SW480 (cell line): ENCODE measurements at regions not wholly inside any gene's neighbourhood (a gene's known extent, or its start where the extent isn't known, plus 50 kb on each side); places are given as distances from the start of the nearest gene placed in this dataset.
A peak's percentile ranks its signal among the peaks of the same experiment; 100 is the strongest.
"Not testable (repeated sequence)": the region's sequence is repeated elsewhere in the genome, so short reads cannot be mapped to it uniquely, and the experiment has no call there.

Experiments used
- DNase-seq: peaks from one replicate; pipeline ENCODE4 v3.0.0-alpha.2; 2016; ENCODE audit warnings: low spot score

GRCh38 chr12:89059721-89060541 lies 292.4 kb downstream of the DUSP6 start:
- DNase-seq, result peak; percentile 28

GRCh38 chr12:89059056-89059455 lies 293.2 kb downstream of the DUSP6 start:
- no peak for DNase-seq

GRCh38 chr12:89058402-89058801 lies 293.9 kb downstream of the DUSP6 start:
- DNase-seq, result no peak

- not testable (repeated sequence) for DNase-seq
Observed at GRCh38 chr12:89053817-89054216, 298.5 kb downstream of the DUSP6 start.

GRCh38 chr12:89051065-89051677 lies 301.1 kb downstream of the DUSP6 start:
- peak; percentile 59 for DNase-seq

GRCh38 chr12:89047856-89048418 lies 304.4 kb downstream of the DUSP6 start:
- DNase-seq, result no peak

DNA sequence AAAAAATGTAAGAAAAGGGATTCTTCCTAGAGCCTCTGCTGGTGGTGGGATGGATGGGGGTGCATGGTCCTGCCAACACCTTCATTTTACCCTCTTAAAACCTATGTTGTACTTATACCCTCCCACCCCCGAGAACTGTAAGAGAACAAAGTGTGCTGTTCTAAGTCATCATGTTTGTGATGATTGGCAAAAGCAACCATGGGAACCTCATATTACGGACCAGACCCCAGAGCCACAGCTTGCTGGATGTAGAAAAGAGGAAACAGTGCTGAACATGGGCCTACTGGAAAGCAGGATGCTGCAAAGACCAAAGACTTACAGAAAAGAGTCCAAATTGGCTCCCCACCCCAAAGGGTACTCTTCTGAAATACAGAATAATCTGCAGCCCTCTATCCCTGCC lies 311.2 kb downstream of the DUSP6 start:
- DNase-seq, result no peak

- DNase-seq, result no peak
Observed at GRCh38 chr12:89040146-89040964, 311.9 kb downstream of the DUSP6 start.

- no peak for DNase-seq
Observed at GRCh38 chr12:89038831-89039512, 313.3 kb downstream of the DUSP6 start.

DNA sequence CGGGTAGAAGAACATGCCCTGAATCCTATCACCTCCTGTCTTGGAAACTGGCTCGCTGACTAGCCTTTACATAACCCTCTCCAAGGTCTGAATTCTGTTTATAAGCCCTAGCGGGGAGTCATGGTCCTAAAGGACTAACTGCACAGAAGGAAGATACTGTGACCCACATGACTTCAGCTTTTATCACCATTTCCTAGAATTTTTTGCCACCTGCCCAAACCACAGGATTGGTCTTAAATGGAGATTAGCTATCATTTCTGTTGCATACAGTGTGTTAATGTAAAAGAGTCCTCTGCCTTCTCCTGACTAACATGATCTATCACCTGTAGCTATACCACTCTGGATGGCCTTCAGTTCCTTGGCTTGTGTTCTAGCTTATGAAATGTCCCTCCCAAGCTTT lies 319.2 kb downstream of the DUSP6 start:
- DNase-seq, result no peak

DNA sequence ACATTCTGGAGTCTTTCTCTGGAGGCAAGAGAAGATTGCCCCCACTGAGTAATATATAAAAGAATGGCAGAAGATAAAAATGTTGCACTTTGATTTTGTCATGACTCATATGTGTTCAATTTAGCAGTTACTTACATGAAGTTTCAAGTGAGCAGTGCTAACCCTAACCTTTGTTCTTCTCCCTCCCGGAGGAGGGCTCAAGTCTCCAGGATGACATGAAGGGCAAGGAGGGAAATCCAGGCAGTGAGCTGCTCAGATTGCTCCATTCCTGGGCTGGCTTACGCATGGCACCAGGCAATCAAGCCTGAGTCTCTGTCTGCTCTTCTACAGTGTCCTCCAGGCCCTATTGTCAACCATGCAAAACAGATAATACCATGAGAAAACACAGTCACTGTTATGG lies 322.3 kb downstream of the DUSP6 start:
- no peak for DNase-seq

- no peak for DNase-seq
Observed at GRCh38 chr12:89024580-89024979, 327.7 kb downstream of the DUSP6 start.

- no peak for DNase-seq
Observed at GRCh38 chr12:89023936-89024335, 328.4 kb downstream of the DUSP6 start.

- no peak for DNase-seq
Observed at GRCh38 chr12:89020689-89021088, 331.6 kb downstream of the DUSP6 start.

DNA sequence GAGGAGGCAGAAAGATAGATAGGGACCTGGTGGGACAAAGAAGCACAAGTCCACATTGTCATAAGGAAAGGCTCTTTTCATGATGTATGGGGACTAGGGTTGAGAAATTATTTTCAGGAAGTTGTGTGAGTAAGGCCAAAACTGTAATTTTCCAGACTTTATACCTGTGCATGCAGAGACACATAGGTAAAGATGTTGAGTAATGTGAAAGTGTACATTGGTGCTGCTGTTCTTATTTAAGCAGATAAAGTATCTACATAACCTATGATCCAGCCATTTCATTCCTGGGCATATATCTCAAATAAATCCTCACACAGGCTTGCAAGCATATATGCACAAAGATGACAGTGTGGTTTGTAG lies 332.2 kb downstream of the DUSP6 start:
- no peak for DNase-seq

- DNase-seq, result peak; percentile 84
Observed at GRCh38 chr12:89019439-89020120, 332.7 kb downstream of the DUSP6 start.

- peak; percentile 70 for DNase-seq
Observed at GRCh38 chr12:89016970-89017778, 335.1 kb downstream of the DUSP6 start.

DNA sequence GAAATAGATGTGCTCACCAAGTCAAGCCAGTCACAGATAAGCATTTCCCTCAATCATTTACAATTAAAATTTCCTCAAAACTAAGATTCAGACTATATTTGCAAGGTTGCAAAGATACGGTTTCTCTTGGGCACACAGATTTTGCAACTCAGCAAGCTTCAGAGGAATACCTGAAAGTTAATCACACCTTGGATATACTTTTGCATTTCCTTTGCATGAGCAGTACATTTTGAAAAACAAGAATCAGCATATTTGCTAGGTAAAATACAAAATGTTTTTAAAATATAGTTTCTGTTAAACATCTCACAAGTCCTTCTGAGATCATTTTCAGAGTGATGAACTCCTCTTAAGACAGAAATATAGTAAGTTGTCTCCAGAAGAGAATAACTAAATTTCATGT lies 336.9 kb downstream of the DUSP6 start:
- no peak for DNase-seq

GRCh38 chr12:88998421-88998820 lies 353.9 kb downstream of the DUSP6 start:
- DNase-seq, result no peak

GRCh38 chr12:88996200-88996788 lies 356.0 kb downstream of the DUSP6 start:
- no peak for DNase-seq
